ENCODE measurements at regions not wholly inside any gene's neighbourhood (a gene's known extent, or its start where the extent isn't known, plus 50 kb on each side); places are given as distances from the start of the nearest gene placed in this dataset.

- TF ChIP-seq CTCF (IDR thresholded peaks at IDR 0.05; ENCODE audit: low read depth, low read length) = no peak
Measured at GRCh38 chr13:68410007-68410406, 1179.9 kb upstream of the PCDH9 start.

GRCh38 chr13:68390987-68391386, 1160.9 kb upstream of the PCDH9 start:
- DNase-seq (ENCODE audit: extremely low read depth, low read depth) = no peak
- no peak for TF ChIP-seq CTCF (IDR thresholded peaks at IDR 0.05; ENCODE audit: low read depth, low read length)

More at GRCh38 chr13:68410007-68410406, 1179.9 kb upstream of the PCDH9 start:
- DNase-seq (ENCODE audit: extremely low read depth, low read depth) = no peak

- DNase-seq (ENCODE audit: extremely low read depth, low read depth) = no peak
- no peak for TF ChIP-seq CTCF (IDR thresholded peaks at IDR 0.05; ENCODE audit: low read depth, low read length)
Measured at GRCh38 chr13:68386808-68387207, 1156.7 kb upstream of the PCDH9 start.

GRCh38 chr13:68380041-68380973, 1150.2 kb upstream of the PCDH9 start:
- no peak for DNase-seq (ENCODE audit: extremely low read depth, low read depth)
- TF ChIP-seq CTCF (IDR thresholded peaks at IDR 0.05; ENCODE audit: low read depth, low read length) = no peak

GRCh38 chr13:68378294-68378693, 1148.2 kb upstream of the PCDH9 start:
- no peak for DNase-seq (ENCODE audit: extremely low read depth, low read depth)
- no peak for TF ChIP-seq CTCF (IDR thresholded peaks at IDR 0.05; ENCODE audit: low read depth, low read length)

GRCh38 chr13:68375004-68375403, 1144.9 kb upstream of the PCDH9 start:
- no peak for TF ChIP-seq CTCF (IDR thresholded peaks at IDR 0.05; ENCODE audit: low read depth, low read length)
- DNase-seq (ENCODE audit: extremely low read depth, low read depth) = no peak

GRCh38 chr13:68369739-68370138, 1139.6 kb upstream of the PCDH9 start:
- no peak for DNase-seq (ENCODE audit: extremely low read depth, low read depth)
- no peak for TF ChIP-seq CTCF (IDR thresholded peaks at IDR 0.05; ENCODE audit: low read depth, low read length)
